HG03442 (cell line): ENCODE measurements at regions not wholly inside any gene's neighbourhood (a gene's known extent, or its start where the extent isn't known, plus 50 kb on each side); places are given as distances from the start of the nearest gene placed in this dataset.

Source experiments
- ATAC-seq: cut with Tn5 transposase; IDR thresholded peaks from one replicate; pipeline ENCODE4 v1.9.1; 2021; ENCODE audit warnings: mild to moderate bottlenecking, moderate library complexity; ENCODE audit not compliant: unreplicated experiment

- no peak for ATAC-seq
Measured at GRCh38 chr6:51382847-51383246, 564.2 kb downstream of the TFAP2B start.

DNA sequence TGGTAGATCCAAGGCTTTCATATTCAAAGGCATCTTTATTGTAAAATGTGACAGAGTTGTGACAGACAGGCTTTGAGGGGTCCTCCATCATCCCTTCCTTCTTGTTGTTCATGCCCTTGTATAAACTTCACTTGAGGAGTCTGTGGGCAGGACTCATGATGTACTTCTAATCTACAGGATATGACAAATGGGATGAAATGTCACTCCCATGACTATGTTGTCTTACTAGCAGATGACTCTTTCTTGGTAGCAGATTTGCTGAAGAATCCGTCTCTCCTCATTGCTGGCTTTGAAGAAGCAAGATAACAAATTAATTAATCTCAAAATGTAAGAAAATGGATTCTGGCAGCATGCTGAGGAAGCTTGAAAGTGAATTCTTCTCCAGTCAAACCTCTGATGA is 566.1 kb downstream of the TFAP2B start:
- ATAC-seq = no peak

- no peak for ATAC-seq
Measured at GRCh38 chr6:51386347-51386836, 567.7 kb downstream of the TFAP2B start.

DNA sequence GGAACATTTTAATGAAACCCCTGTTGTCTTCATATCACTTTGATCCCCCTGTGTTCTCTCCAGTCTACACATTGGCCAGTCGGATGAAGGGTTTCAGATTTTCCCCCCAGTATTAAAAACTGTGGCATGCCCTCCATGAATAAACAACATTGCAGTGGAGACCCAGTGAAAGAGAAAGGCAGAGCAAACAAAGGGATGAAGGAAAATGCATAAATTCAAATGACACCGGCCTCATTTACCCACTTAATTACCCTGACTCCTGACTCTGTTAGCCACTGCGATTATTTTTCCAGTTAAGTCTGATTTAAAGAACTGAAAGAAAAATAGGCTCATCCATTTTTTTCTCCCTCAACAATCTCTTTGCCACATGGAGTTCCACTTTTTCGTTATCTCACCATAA is 569.2 kb downstream of the TFAP2B start:
- no peak for ATAC-seq

DNA sequence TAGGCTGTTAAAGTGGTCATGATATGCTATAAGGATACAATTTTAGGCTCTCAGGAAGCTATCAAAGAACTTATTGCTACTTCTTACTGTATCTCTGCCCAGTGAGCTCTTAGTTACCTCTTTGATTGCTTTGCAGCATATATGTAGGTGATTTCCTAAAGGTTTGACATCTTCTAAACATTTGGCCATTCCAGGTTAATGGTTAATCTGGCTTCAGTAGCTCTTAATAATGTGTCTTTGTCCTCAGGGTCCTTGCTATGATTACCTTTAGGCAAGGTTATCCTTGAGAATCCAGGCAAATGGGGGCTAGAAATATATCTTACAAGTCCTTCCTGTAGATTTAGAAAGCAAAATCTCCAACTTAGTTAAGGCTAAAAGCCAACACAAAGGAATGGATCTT is 575.4 kb downstream of the TFAP2B start:
- ATAC-seq = no peak

- ATAC-seq = no peak
Measured at GRCh38 chr6:51396583-51396982, 577.9 kb downstream of the TFAP2B start.

- peak; percentile 85 for ATAC-seq
Measured at GRCh38 chr6:51398064-51398705, 579.5 kb downstream of the TFAP2B start.

- peak; percentile 41 for ATAC-seq
Measured at GRCh38 chr6:51398793-51399192, 580.1 kb downstream of the TFAP2B start.

DNA sequence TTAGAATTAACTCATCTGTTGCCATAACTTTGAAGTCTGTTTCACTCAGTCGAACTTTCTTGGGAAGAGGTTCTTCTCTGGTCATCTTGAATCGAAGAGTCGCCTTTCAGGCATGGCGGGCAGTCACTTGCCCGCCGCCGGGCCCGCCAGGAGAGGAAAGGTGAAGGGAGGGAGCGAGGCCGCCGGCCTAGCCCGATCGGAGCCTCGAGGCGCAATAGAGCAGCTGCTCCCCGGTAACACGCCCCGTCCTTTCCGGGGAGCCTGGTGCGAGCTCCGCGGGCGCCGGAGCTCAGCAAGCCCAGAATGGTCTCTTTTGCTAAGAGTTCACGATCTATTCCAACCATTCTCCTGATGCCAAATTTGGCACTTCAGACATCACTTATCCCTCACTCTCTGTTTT is 591.8 kb downstream of the TFAP2B start:
- no peak for ATAC-seq

DNA sequence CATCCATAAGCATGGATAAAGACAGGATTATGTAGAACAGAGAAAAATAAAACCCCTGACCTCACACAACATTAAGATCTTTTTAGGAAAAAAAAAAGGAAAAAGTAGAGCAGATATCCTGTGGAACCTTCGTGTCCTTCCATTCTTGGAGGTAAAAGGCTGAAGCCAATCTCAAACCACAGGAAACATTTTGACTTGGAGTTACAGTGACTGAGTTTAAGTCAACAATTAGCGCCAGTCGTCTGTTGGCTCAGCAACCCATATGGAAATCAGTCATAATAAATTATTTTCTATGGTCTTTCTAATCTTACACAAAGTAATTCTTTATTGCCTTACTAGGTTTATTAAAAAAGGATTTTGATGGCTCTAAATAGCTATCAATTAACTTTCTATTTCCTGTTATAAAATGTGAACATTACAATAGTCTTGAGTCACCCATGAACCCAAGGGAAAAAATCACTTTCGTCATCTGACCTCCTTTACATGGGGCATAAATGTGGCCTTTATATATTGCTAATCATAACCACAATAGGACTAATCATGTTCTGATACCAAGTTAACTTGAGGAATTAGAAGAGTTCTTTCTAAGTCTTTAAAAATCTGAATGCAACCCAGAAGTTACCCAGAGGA is 592.9 kb downstream of the TFAP2B start:
- no peak for ATAC-seq

DNA sequence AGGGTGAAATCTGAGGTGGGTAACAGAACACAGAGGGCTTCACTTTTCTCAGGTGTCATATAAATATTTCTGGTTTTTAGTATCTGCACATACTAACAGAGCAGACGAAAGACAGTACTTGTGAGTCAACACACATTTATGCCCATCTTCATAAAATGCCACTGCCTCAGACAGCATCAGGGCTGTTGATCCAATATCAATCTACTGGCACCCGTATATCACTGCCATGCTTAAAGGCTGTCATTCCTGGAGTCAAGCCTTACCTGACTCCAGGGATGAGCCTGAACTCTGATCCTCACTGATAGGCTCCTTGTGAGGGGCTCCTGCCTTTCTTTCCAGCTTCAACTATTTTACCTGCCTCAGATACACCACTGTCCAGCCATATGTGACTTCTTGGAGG is 595.7 kb downstream of the TFAP2B start:
- ATAC-seq = no peak

DNA sequence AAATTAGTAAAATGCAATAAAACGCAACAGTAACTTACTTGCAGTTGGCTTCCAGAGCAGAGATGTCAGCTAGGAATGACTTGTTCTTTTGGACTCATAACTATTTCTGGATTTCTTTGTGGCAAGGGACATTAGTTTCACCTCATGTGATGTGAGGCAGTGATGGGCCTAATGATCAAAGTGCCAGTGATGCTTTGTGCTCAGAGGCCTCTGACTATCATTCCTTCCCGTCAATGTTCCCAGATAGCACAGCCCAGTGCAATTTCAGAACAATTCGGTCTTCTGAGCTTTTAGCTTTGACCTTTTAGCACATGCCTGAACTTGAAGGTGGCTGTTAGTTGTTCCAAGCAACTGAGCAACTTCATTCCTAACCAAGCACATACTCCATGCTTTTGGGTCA is 596.8 kb downstream of the TFAP2B start:
- no peak for ATAC-seq

DNA sequence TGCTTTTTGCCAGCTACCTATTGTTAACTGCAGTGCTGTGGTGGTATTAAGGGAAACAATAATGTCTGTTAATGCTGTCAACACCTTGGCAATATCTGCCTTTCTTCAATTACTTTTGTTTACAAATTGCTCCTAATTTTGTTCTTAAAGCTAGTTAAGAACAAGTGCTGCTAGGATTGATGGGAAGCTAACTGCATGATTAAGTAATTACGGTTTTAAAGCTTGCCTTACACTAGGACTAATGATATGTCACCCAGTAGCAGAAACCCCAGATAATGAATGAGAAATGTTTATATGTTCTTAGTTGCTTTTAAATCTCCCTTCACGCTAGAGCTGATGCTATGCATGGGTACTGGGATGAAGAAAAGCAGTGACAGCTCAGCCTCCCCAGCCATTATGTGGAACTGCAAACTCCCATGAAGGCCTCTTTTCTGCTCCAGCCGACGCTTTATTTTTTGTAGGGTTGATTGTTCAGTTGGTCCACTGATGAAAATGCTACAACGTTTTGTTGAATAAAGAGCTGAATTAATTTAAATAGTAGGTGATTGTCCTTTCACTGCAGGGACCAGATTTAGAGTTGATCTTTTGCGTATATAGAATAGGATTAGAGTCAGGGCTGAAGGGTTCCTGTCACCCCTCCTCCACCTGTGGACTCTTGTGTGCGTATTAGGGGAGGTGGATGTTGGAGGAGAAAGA is 610.5 kb downstream of the TFAP2B start:
- ATAC-seq = no peak

DNA sequence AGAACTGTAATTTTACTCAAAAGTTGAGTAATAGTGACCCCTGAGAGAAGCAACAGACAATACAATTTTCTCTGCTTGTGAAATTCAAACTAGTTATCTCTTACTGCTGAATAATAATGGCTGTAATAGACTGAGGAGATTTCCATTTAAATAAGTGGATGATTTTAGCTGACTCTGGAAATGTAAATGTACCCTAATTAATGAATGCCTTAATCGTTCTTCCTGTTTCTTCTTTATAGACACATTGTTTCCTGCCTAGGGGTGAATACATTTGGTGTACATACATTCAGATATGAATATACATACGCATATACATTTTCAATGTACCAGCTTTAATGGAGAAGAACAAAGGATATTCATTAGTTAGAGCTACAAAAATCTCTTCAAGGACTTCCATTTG is 611.9 kb downstream of the TFAP2B start:
- no peak for ATAC-seq

DNA sequence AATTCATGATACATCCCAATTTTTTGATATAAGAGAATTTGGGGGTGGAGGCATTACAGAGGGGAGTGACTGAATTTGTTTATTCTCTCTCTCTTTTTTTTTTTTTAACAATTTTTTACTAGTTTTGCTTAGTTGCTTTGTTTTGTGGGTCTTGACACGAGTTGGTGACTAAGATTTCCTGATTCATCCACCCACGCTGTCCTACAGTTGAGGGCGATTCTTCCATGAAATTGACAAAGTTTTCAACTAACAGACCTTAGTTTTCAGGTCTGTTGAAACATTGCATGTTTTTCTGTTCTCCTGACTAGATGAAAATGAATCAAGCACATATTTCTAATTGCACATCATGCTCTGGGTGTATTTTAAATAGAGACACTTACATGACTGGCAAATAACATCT is 613.8 kb downstream of the TFAP2B start:
- no peak for ATAC-seq

GRCh38 chr6:51450248-51450957 is 631.7 kb downstream of the TFAP2B start:
- ATAC-seq = no peak

DNA sequence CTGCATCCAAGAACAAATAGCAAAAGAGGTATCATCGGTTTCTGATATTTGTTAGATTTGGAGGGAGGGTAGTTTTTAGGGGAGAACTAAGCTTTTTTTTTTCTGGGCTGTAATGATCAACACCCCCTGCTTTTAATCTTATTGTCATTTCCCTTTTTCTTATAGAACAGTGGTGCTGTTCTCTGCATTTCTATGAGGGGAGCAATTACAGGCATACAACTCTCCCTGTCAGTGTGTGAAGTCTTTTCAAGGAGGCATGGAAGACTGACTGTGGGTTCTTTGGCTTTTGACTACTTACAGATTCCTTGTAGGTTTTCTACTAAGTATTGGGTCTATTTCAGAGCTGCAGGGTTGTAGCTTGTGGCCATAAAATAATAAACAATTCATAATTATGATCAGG is 632.3 kb downstream of the TFAP2B start:
- no peak for ATAC-seq

GRCh38 chr6:51456282-51456681 is 631.1 kb downstream of the PKHD1 start:
- no peak for ATAC-seq

DNA sequence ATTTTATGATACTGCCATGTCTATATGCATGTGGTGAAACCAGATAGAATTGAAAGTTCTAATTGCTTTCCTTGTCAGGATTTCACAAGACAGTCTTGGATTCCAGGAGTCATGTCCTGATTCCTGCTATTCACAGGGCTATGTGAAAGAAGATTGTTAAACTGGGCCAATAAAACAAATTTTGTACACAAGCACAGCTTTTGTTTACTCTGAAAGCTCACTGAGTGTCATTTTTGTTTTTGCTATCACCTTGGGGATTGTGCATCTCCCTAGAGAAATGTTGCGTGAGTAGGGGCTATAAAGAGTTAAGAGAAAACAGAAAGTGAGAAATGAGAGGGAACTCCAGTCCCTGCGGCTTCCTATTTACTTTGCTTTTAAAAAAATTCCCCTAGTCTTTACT is 627.5 kb downstream of the PKHD1 start:
- peak; percentile 97 for ATAC-seq

GRCh38 chr6:51462896-51463295 is 624.5 kb downstream of the PKHD1 start:
- ATAC-seq = no peak

- ATAC-seq = no peak
Measured at GRCh38 chr6:51463321-51463720, 624.1 kb downstream of the PKHD1 start.

DNA sequence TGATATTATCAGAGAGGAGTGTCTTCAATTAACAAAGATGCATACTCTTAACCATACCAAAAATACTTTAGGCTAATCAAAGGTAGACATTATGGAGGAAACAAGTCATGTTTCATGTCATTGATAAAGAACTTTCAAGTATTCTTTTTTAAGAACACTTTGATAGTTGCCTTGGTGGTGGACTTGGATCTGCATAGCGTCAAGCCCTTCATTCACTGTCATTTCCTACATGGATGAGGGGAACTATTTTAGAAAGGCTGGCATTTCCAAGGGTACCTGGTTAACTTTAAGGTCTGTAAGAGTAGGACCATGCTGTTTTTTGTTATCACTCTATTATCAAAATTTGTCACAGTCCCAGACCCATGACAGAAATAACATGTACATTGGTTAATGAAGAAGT is 622.5 kb downstream of the PKHD1 start:
- ATAC-seq = no peak
